Liver (tissue), 3 donors: ENCODE measurements at regions not wholly inside any gene's neighbourhood (a gene's known extent, or its start where the extent isn't known, plus 50 kb on each side); places are given as distances from the start of the nearest gene placed in this dataset.

Experiments used
- CTCF ChIP-seq: fragments of 150-350 bp; IDR thresholded peaks from 2 replicates; pipeline ENCODE4 v1.5.1; 2017; ENCODE audit warnings: improper control_type of control experiment, low read depth, low read length; ENCODE audit not compliant: missing input control
- JUND ChIP-seq, 2 donors: IDR thresholded peaks; 2 replicates each; pipeline ENCODE4 v1.6.1; 2016; ENCODE audit warnings: antibody characterized with exemption in 2 of 2
- donor health status: healthy.
- donor health status: healthy.

GRCh38 chr12:132416121-132416673, 73.8 kb upstream of the FBRSL1 start:
- TF ChIP-seq CTCF (no peak), JUND (IDR thresholded peaks at IDR 0.05) (no peak)
